Stimulated activated CD8-positive, alpha-beta memory T cell treated with anti-CD3 and anti-CD28 coated beads, Interleukin-2, amount 100 ng/mL, for 1 hour (primary cell): ENCODE measurements at regions not wholly inside any gene's neighbourhood (a gene's known extent, or its start where the extent isn't known, plus 50 kb on each side); places are given as distances from the start of the nearest gene placed in this dataset.
"Not testable (repeated sequence)": the region's sequence is repeated elsewhere in the genome, so short reads cannot be mapped to it uniquely, and the experiment has no call there.

Experiments
- DNase-seq, 2 donors: peaks; one replicate each; pipeline ENCODE4 v3.0.0-alpha.2; 2020; ENCODE audit warnings: low read depth in 2 of 2

DNA sequence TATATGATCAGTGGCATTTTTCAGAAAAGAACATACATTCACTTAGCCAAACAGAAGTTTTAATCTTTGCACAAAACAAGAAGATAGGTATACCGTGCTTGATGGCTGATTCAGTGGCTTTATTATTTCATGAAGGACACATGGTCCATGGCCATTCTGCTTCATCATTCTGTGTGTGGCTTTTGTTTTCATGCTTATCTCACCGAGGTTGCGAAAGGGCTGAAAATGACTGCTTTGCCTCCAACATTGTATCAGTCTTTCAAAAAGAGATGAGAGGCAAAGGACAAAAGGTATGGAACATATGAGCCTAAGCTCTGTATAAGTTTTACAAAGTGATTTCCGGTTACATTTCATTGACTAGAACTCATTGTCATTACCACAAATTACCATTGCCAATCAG lies 541.1 kb downstream of the RAB28 start:
- DNase-seq, result no peak

DNA sequence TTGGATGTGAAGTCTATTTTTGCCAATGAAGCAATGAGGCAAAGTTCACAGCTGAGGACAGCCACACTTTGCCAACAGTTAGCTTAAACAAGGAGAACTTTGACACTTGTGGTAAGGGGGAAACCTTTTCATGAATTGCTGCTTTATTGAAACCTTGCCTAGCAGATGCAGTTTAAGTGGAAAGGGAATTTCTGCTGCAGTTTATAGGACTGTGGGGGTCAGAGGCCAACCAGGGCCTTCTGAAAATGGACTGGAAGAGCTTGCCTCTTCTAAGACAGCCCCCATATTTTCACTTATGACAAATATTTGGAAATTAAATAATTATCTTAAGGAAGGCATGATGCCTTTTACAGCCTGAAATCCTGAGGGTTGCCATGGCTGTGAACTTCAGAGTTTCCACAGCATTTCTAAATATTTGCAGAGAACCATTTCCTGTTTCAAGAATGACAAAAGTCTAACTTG lies 550.3 kb downstream of the RAB28 start:
- DNase-seq, result no peak

DNA sequence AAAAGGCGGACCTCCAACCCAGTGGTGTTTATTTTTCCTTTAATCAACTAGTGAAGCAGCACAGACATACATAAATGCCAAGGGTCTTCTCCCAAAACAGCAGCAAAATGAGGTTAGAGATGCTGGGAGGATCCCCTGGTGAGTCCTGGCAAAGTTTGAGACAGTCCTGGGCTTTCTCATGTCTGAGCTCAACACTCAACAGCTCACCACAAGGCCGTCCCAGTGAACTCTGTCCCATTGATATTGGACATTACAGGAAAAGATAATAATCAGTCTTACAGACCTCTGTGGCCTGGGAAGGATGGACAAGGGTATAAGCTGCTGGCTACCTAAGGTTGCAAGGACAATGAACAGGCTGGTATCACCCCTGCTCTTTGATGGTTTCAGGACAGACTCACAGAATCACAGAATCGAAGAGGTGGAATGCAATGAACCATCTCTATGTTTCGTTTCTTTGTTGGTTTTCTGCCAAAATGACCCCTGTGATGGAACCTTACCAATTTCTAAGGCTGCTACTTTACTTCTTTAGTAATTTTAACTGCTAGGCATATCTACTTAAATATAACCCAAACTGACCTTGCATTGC lies 551.8 kb downstream of the RAB28 start:
- no peak for DNase-seq

DNA sequence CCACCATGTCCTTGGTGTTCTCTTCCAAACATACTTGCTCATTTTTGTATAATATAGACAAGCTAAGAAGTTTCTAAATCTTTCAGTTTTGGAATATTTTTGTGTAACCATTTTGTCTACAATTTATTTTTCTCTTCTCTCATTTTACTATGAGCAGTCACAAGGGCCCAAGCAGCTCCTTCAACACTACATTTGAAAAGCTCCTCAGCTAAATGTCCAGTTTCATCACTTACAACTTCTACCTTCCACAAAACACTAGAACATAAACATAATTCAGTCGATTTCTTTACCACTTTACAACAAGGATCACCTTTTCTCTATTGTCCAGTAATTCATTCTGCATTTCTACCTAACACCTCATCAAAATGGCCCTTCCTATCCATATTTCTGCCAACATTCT lies 554.4 kb downstream of the RAB28 start:
- no peak for DNase-seq

DNA sequence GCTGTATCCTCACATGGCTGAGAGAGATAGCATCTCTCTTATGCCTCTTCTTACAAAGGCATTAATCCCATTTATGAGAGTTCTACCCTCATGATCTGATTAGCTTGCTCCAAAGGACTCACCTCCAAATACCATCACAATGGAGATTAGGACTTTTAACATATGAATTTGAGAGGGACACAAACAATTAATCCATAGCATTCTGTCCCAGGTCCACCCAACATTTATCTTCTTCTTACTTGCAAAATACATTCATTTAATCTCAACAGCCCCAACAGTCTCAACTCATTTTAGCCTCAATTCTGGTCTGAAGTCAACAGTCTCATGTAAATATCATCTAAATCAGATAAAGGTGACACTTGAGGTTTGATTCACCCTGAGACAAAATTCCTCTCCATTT lies 555.4 kb downstream of the RAB28 start:
- DNase-seq, result no peak

DNA sequence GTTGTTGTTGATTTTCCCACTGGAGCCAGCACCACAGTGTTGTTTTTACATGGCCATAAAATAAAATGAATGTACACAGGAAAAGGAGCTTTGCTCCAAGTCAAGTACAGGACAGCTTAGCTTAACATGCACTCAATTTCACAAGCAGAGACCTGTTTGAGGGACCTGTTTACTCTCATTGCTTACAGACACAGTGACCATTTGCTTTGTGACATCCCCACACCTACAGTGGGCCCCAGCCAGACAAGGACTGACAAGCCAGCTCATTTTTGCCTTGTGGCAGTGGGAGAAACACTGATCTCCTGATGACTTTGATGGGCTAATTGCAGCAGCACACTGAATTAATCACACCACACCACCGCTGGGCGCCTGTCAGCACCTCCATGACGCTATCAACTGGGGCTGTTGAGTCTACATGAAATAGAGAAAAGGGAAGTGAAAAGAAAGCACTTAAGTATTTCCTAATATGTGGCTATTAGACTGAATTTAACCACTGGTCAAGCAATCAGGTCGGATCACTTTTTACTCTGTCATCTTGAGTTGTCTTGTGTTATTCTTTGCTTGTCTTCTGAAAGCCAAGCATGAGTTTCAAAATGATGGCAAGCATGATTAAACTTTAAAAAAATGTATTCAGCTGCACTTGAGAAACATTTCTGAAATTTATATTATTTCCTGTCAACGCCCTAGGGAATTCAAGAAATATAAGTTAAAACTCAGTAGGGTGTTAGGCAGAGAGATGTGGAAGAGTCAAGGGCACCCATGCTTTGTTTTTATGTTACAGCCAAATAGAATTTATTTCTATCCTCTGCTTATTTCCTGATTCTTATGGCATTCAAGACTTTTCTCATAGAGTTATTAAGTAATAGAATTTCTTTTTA lies 557.7 kb downstream of the RAB28 start:
- DNase-seq, result no peak

DNA sequence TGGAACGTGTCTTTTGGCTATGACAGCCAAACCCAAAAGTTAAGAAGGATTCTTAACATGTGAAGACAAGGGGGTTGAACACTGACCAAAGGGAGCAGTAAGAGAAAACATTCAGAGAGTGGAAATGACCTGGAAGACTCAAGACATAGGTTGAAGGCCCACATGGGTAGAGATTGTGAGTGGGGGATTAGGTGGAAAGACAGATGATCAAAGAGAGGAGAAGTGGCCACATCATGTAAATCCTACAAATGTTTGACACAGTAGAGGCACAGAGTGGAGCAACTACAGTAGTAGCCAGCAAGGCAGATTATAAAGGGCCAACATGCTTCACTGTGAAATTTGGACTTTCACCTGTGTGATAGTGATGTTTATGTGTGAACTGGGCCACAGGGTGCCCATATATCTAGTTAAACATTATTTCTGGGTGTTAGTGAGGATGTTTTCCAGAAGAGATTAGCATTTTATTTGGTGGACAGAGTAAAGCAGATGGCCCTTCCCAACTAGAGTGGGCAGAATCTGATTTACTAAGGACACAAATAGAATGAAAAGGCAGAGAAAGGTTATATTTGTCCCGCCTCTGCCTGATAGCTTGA lies 559.3 kb downstream of the RAB28 start:
- DNase-seq, result no peak

DNA sequence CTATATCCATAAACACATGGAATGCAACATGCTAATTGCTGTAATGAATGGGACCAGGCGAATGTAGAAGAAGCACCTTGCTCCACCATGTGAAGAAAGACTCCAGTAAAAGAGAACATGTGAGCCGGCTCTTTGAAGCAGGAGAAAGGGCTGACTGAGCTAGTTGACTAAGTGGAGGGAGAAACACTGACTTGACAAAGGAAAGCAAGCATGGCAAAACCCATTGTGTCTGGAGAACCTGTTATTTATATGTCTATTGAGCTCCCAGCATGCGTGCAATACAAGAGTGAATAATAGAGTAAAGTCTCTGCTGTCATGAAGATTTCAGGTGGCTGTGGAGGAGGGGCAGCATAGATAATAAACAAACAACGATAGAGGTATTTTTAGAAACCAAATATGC lies 559.9 kb downstream of the RAB28 start:
- no peak for DNase-seq

DNA sequence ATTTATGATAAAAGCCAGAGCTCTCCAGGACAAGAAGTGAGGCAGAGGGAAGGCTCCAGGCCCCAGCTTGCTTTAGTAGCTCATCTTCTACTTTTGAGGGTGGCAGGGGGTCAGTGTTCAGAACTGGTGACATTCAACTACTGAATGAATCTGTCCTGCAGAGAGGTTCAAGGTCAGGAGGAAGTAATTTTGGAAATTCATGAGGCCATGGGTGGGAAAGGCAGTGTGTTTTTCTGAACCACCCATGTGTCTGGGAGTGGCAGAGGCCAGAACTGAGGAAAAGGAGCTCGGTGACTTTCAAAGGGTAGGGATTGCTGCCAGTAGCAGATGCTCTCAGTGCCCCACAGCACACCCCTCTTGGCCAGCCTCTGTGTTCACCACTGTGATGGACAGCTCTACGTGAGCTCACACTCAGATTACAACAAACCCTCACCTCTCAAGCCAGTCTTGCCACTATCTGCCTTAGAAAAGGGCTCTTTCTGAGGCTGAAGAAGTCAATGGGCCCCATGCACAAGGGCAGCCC lies 571.2 kb downstream of the RAB28 start:
- DNase-seq, result no peak

DNA sequence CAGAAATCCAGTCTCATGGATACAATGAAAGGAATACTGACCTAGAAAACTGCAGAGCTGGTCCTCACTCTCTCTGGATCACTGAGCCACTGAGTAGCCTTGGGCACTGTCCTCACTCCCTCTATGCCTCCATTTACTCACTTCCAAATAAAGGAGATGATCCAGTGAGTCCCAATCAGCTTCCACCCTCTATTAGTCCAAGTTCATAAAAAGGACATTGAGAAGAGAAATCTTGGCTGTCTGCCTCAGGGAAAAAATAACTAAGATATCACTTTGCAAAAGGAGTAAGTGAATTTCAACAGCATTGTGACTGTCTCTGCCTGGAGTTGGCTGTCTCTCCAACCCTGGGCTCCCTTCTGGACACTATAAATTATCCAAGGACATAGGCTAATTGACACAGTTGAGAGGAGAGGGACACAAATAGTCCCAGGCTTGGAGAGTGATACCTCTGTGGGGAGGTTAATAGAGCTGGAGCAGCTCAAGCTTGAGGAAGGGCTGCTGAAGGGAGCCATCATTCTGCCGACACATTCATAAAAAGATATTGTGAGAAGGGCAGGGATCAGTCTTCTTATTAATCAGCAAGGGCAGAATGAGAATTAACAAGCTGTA lies 572.3 kb downstream of the RAB28 start:
- DNase-seq, result no peak

DNA sequence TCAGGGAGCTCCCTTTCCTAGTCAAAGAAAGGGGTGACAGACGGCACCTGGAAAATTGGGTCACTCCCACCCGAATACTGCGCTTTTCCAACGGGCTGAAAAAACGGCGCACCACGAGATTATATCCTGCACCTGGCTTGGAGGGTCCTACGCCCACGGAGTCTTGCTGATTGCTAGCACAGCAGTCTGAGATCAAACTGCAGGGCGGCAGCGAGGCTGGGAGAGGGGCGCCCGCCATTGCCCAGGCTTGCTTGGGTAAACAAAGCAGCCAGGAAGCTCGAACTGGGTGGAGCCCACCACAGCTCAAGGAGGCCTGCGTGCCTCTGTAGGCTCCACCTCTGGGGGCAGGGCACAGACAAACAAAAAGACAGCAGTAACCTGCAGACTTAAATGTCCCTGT lies 580.5 kb downstream of the RAB28 start:
- not testable (repeated sequence) for DNase-seq

DNA sequence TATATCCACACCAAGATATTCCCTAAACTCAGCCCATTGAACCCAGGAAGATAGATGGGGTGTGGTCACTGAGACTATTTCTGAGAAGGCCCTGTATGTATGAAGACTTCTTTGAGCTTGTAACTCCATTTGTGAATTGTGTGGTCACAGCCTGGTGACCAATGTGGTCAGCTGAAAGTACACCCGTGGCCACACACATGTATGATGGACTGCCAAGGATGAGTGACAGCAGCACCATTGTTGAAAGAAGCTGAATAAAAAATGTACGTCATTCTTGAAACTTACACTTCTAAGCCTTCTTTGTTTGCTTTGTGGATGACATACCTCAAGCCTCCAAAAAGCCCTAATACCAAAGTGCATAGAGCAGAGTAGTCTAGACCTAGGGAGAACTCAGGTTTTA lies 581.4 kb downstream of the RAB28 start:
- no peak for DNase-seq

DNA sequence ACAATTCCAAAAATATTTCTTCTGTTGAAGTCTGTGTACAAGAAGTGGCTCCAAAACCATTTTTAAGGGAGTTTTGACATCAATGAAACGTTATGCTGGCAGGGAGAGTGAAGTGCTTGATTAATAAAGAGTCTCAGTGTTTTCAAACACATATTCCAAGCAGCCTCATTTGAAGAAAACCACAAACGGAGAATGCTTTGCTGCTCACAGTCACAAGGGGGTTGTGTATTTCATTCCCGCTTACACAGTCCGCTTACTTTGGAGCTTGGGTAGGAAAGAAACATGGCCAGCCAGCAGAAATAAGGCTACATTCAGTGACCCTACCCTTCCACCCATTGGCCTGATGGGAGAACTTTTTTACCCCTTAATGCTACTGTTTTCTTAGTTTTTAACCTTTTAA lies 586.2 kb downstream of the RAB28 start:
- no peak for DNase-seq

DNA sequence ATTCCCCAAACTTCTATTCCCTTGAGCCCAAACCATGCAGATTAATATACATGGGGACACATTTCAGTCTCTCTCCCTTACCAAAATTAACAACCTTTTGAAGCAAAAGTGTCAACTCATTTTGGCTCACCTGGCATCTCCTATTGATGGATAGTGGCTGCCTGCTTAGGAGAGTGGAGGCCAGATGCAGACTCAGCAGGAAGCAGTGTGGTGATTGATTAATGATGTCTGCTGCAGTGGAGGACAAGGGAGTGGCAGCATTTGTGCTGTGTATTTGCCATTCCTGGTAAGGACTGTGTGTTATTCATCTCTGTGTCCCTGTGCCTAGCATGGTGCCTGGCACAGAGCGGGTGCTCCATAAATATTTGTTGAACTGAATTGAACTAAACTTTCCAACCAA lies 590.1 kb downstream of the RAB28 start:
- no peak for DNase-seq

DNA sequence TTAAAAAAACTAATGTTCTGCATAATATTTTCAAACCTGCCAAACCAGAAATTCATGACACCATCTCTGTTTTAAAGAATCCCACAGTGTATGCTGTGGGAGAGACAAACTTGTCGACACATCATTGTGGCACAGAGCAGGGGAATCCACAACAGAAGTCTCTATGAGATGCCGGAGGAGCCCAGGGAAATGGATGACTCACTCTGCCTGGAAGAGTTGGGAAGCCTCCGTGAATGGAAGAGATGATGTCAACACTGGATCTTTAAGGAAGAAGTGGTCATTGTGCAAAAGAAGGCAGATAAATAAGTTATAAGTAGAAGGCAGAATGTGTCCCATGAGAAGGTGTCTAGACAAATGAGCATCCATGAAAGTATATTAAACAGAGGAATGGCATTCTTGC lies 595.1 kb downstream of the RAB28 start:
- no peak for DNase-seq

DNA sequence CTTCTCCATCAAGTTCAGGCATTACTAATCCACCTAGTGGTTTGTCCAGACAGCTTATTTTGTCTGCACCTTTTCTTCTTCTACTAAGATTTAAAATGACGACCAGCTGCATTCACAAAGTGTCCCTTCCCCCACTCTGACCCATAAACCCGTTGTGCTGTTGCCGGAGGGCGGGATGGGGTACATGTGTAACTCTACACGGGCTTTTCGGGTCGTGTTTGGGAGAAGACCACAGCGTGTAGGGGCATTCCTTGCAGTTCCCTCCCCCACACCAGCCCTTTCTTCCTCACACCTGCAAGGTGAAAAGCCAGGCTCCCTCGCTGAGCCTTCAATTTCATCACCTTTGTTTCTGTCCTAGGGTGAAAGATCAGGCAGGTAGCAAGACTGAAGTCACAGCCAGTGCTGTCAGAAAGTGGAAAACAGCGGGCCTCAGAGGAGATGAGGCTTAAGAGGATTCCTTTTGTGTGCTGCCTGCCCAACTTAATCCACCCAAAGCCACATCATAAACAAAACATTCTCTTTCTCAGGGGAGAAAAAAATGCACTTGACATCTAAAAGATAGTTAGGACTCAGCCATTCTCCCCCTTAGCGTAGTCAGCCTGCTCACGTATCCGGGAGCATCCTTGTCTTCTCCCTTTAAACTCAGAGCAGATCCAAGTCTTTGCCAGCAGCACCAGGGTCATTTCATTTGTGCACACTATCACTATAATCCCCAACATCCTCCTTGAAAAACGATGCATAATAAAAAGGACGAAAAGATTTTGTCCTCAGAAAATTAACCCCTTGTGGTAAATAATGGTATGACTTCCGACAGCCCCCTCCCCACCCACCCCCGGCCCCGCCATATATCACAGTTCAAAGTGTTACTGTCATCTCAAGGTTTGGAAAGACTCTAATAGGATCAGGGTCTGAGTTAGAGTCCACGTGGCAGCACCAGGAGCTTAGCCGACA lies 599.0 kb downstream of the RAB28 start:
- no peak for DNase-seq

DNA sequence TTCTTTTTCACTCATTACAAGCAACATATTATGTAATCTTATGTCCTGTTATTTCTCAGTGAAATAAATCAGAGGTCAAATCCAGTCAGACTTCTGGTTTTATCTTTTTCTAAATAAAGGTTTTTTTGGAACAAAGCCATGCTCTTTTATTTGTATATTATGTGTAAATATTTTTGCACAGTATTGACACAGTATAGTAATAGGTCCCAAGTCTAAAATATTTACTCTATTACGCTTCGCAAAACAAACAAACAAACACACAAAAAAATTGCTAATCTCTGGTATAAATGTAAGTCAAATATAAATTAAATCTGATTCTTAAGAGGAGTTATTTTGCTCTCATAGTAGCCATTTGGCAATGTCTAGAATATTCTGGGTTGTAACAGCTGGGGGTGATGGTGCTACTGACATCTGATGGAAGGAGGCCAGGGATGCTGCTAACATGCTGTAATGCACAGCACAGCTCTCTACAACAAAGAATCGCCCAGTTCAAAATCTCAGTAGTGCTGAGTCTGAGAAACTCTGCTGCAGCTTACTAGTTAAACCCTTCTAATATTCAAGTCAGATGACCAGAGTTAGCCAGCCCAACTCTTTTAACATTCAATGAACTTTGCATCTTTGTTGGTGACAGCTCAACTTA lies 602.1 kb downstream of the RAB28 start:
- no peak for DNase-seq

DNA sequence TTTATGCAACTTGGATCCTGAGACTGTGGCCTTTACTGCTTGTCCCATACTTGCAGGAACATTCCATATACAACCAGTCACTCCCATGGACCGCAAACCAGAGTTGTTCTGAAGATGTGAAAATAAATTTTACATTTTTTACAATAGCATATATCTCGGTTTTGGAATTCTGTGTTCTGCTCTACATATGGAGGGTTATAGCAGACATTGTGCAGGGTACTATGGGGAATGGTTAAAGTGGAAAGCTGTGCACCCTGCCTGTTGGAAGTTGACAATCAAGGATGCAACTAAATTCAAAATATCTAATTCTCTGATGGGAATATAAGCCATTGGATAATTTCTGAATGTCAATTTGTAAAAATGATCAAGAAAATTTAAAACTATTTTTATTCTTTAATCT lies 603.3 kb downstream of the RAB28 start:
- DNase-seq, result no peak

DNA sequence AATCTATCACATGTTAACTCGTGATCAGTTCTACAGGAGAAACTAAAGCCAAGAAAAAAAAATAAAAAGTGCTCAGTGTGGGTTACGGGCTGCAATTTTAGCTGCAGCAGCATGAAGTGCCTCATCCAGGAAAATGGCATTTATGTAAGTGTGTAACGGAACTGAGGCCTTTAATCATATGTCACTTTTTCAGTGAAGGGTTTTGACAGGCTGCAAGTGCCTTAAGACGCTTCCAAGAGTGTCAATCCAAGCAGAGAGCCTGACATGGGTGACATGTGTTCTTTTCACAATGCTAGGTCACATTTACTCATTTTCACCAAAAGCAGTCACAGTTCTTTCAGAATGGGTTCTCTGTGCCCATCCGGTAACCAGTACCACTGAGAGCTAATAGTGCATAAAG lies 604.6 kb downstream of the RAB28 start:
- DNase-seq, result no peak

DNA sequence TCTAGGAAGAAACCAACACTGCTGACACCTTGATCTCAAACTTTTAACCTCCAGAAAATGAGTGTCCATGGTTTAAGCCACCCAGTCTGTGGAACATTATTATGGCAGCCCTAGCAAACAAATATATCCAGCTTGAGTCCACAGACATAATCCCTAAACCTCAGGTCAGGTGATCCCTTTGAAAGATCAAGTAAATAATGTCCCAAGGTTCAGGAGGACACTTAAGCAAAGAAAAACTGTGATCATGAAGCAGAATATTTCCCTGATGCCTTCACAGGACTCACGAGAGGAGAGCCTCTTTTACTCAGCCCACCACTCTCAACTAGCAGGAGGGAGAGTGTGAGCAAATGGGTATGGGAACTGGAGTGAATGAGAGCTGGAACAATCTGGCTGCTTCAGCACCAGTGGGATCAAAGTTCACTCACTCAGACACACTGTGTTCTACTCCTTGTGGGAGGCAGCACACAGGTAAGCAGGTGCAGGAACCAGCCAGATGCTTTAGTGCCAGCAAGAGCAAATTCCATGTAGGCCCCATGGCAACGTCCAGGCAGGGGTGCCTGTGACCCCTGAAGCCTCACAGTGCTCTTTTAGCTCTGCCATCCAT lies 608.4 kb downstream of the RAB28 start:
- DNase-seq, result no peak
